ENCODE measurements at regions not wholly inside any gene's neighbourhood (a gene's known extent, or its start where the extent isn't known, plus 50 kb on each side); places are given as distances from the start of the nearest gene placed in this dataset.

DNA sequence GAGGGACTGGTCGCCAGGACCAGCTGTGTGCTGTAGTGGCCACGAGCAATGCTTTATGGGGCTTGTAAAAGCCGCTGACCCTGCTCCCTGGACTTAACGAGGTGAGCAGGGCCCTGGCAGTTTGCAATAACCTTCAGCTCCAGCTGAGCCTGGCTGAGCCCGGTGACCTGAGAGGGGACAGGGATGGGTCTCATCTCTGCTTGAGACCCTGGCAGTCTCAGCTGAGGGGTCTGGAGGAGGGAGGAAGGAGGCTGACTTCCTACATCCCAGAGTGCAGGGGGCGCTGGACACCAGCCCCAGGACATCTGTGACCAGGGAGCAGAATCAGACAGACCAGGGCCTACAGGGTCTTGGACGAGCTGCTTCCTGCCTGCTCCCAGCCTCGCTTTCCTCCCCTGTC lies 277.5 kb upstream of the MVB12B start:
- TF ChIP-seq ZNF8 (CRISPR knock-in tag; IDR thresholded peaks at IDR 0.05) (no peak), RARB (CRISPR knock-in tag; IDR thresholded peaks at IDR 0.05) (no peak), CSDC2 (CRISPR knock-in tag; IDR thresholded peaks at IDR 0.05) (no peak), ZNF565 (CRISPR knock-in tag; conservative IDR thresholded peaks at IDR 0.05; ENCODE audit: low read depth) (no peak), ZFP3 (CRISPR knock-in tag; IDR thresholded peaks at IDR 0.05) (no peak), TCF4 (CRISPR knock-in tag; IDR thresholded peaks at IDR 0.05; ENCODE audit: borderline replicate concordance) (no peak), ARNTL (CRISPR knock-in tag; IDR thresholded peaks at IDR 0.05; ENCODE audit: borderline replicate concordance, low read depth) (no peak)
- TF ChIP-seq, protein P1, sequence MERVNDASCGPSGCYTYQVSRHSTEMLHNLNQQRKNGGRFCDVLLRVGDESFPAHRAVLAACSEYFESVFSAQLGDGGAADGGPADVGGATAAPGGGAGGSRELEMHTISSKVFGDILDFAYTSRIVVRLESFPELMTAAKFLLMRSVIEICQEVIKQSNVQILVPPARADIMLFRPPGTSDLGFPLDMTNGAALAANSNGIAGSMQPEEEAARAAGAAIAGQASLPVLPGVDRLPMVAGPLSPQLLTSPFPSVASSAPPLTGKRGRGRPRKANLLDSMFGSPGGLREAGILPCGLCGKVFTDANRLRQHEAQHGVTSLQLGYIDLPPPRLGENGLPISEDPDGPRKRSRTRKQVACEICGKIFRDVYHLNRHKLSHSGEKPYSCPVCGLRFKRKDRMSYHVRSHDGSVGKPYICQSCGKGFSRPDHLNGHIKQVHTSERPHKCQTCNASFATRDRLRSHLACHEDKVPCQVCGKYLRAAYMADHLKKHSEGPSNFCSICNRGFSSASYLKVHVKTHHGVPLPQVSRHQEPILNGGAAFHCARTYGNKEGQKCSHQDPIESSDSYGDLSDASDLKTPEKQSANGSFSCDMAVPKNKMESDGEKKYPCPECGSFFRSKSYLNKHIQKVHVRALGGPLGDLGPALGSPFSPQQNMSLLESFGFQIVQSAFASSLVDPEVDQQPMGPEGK (CRISPR knock-in tag; IDR thresholded peaks at IDR 0.05; ENCODE audit: borderline replicate concordance) = no peak
- TF ChIP-seq, protein P2, sequence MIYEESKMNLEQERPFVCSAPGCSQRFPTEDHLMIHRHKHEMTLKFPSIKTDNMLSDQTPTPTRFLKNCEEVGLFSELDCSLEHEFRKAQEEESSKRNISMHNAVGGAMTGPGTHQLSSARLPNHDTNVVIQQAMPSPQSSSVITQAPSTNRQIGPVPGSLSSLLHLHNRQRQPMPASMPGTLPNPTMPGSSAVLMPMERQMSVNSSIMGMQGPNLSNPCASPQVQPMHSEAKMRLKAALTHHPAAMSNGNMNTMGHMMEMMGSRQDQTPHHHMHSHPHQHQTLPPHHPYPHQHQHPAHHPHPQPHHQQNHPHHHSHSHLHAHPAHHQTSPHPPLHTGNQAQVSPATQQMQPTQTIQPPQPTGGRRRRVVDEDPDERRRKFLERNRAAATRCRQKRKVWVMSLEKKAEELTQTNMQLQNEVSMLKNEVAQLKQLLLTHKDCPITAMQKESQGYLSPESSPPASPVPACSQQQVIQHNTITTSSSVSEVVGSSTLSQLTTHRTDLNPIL (CRISPR knock-in tag; IDR thresholded peaks at IDR 0.05; ENCODE audit: low read depth) = no peak
- TF ChIP-seq, protein P3, sequence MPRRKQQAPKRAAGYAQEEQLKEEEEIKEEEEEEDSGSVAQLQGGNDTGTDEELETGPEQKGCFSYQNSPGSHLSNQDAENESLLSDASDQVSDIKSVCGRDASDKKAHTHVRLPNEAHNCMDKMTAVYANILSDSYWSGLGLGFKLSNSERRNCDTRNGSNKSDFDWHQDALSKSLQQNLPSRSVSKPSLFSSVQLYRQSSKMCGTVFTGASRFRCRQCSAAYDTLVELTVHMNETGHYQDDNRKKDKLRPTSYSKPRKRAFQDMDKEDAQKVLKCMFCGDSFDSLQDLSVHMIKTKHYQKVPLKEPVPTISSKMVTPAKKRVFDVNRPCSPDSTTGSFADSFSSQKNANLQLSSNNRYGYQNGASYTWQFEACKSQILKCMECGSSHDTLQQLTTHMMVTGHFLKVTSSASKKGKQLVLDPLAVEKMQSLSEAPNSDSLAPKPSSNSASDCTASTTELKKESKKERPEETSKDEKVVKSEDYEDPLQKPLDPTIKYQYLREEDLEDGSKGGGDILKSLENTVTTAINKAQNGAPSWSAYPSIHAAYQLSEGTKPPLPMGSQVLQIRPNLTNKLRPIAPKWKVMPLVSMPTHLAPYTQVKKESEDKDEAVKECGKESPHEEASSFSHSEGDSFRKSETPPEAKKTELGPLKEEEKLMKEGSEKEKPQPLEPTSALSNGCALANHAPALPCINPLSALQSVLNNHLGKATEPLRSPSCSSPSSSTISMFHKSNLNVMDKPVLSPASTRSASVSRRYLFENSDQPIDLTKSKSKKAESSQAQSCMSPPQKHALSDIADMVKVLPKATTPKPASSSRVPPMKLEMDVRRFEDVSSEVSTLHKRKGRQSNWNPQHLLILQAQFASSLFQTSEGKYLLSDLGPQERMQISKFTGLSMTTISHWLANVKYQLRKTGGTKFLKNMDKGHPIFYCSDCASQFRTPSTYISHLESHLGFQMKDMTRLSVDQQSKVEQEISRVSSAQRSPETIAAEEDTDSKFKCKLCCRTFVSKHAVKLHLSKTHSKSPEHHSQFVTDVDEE (CRISPR knock-in tag; IDR thresholded peaks at IDR 0.05) = no peak
- TF ChIP-seq, protein P4, sequence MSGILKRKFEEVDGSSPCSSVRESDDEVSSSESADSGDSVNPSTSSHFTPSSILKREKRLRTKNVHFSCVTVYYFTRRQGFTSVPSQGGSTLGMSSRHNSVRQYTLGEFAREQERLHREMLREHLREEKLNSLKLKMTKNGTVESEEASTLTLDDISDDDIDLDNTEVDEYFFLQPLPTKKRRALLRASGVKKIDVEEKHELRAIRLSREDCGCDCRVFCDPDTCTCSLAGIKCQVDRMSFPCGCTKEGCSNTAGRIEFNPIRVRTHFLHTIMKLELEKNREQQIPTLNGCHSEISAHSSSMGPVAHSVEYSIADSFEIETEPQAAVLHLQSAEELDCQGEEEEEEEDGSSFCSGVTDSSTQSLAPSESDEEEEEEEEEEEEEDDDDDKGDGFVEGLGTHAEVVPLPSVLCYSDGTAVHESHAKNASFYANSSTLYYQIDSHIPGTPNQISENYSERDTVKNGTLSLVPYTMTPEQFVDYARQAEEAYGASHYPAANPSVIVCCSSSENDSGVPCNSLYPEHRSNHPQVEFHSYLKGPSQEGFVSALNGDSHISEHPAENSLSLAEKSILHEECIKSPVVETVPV (CRISPR knock-in tag; IDR thresholded peaks at IDR 0.05) = no peak
